Retinal pigment epithelial cell (primary cell): ENCODE measurements at regions not wholly inside any gene's neighbourhood (a gene's known extent, or its start where the extent isn't known, plus 50 kb on each side); places are given as distances from the start of the nearest gene placed in this dataset.

Experiments used
- DNase-seq: peaks from one replicate; pipeline ENCODE4 v3.0.0-alpha.2; 2010; ENCODE audit warnings: low read depth
- H3K4me3 ChIP-seq: 2 replicates; pipeline ENCODE4 v1.5.1; 2011; ENCODE audit warnings: mild to moderate bottlenecking, low read length, control low read depth, moderate library complexity
- CTCF ChIP-seq: conservative IDR thresholded peaks from 2 replicates; pipeline ENCODE4 v1.5.1; 2011; ENCODE audit warnings: low read depth, low read length, control low read depth, inconsistent platforms

- no peak overlapping the region for H3K4me3 ChIP-seq
- no peak for DNase-seq
- no peak for TF ChIP-seq CTCF
These were observed 422.7 kb downstream of the FBXO15 start for GRCh38 chr18:73724958-73725357.

- TF ChIP-seq CTCF = no peak
- no peak overlapping the region for H3K4me3 ChIP-seq
- DNase-seq = no peak
These were observed 428.0 kb downstream of the FBXO15 start for GRCh38 chr18:73719611-73720010.

- no peak for TF ChIP-seq CTCF
- no peak for DNase-seq
- no peak overlapping the region for H3K4me3 ChIP-seq
These were observed 430.1 kb downstream of the FBXO15 start for GRCh38 chr18:73717570-73717969.

- no peak overlapping the region for H3K4me3 ChIP-seq
- TF ChIP-seq CTCF = no peak
- DNase-seq = no peak
These were observed 432.4 kb downstream of the FBXO15 start for GRCh38 chr18:73715210-73715670.

GRCh38 chr18:73714466-73714865 lies 433.2 kb downstream of the FBXO15 start:
- H3K4me3 ChIP-seq = no peak overlapping the region
- DNase-seq = no peak
- no peak for TF ChIP-seq CTCF

GRCh38 chr18:73711256-73711655 lies 436.4 kb downstream of the FBXO15 start:
- no peak overlapping the region for H3K4me3 ChIP-seq
- no peak for TF ChIP-seq CTCF
- DNase-seq = no peak

- H3K4me3 ChIP-seq = no peak overlapping the region
- TF ChIP-seq CTCF = no peak
- DNase-seq = no peak
These were observed 439.0 kb downstream of the FBXO15 start for GRCh38 chr18:73708591-73708990.
